H1 (cell line): ENCODE measurements at regions not wholly inside any gene's neighbourhood (a gene's known extent, or its start where the extent isn't known, plus 50 kb on each side); places are given as distances from the start of the nearest gene placed in this dataset.

Experiments
- CTCF ChIA-PET: fragments of 300-600 bp; sonication (Branson Sonifier 250); formaldehyde crosslinking; loops from one replicate; lab custom pipeline; 2021; ENCODE audit not compliant: partially characterized antibody; lab: Charles Lee
- POLR2A ChIA-PET: fragments of 300-600 bp; sonication (Branson Sonifier 250); formaldehyde crosslinking; loops from one replicate; lab custom pipeline; 2021; ENCODE audit warnings: inconsistent platforms; ENCODE audit not compliant: partially characterized antibody; lab: Charles Lee
- DNase-seq, 2 experiments: peaks; one replicate each; pipeline versions ENCODE4 v3.0.0 to v3.0.0-alpha.2; 2010 to 2022; ENCODE audit warnings: low spot score in 2 of 2, low read depth in 1 of 2, mixed read lengths in 1 of 2
- FAIRE-seq: peaks from 2 replicates; lab custom pipeline; 2011; peaks lifted over from hg19 to GRCh38; lab: Jason Lieb, UNC
- H2AFZ ChIP-seq: 2 replicates; pipeline ENCODE4 v1.8.1; 2012; ENCODE audit warnings: low read length, inconsistent platforms
- H2AK5ac ChIP-seq: 2 replicates; pipeline ENCODE4 v1.6.1; 2013; ENCODE audit warnings: low read depth, low read length
- H2BK120ac ChIP-seq: replicated peaks from 2 replicates; pipeline ENCODE3; 2013; ENCODE audit warnings: low read depth, low read length, inconsistent platforms
- H2BK12ac ChIP-seq: 2 replicates; pipeline ENCODE4 v1.6.1; 2013; ENCODE audit warnings: low read depth, low read length
- H2BK15ac ChIP-seq: 2 replicates; pipeline ENCODE4 v1.6.1; 2013; ENCODE audit warnings: low read length
- H2BK20ac ChIP-seq: 2 replicates; pipeline ENCODE4 v1.6.1; 2013; ENCODE audit warnings: low read length
- H2BK5ac ChIP-seq: 2 replicates; pipeline ENCODE4 v1.6.1; 2013; ENCODE audit warnings: low read depth, low read length
- H3K14ac ChIP-seq: 2 replicates; pipeline ENCODE4 v1.6.1; 2013; ENCODE audit warnings: inconsistent platforms; ENCODE audit not compliant: insufficient read length
- H3K18ac ChIP-seq: 2 replicates; pipeline ENCODE4 v1.6.1; 2013; ENCODE audit warnings: low read length; ENCODE audit errors: extremely low read depth
- H3K23ac ChIP-seq: 2 replicates; pipeline ENCODE4 v1.6.1; 2013; ENCODE audit warnings: inconsistent platforms; ENCODE audit not compliant: insufficient read length
- H3K23me2 ChIP-seq: 2 replicates; pipeline ENCODE4 v1.6.1; 2013; ENCODE audit warnings: low read depth, low read length
- H3K27ac ChIP-seq: 2 replicates; pipeline ENCODE4 v1.6.1; 2011; ENCODE audit warnings: low read depth, low read length, inconsistent platforms
- H3K27me3 ChIP-seq, 4 experiments: replicated peaks in 1 of 4; 1 replicate in 1 of 4; 2 replicates in 3 of 4; pipeline versions ENCODE4 v1.6.1 to v1.8.1; 2011 to 2013; ENCODE audit warnings: low read length in 3 of 4, mild to moderate bottlenecking in 3 of 4, inconsistent platforms in 2 of 4, mixed read lengths in 2 of 4, moderate library complexity in 1 of 4; ENCODE audit not compliant: control insufficient read depth in 3 of 4, insufficient read depth in 3 of 4; ENCODE audit errors: extremely low read depth in 1 of 4
- H3K36me3 ChIP-seq, 4 experiments: 2 replicates each; pipeline versions ENCODE4 v1.6.1 to v1.8.1; 2011 to 2013; ENCODE audit warnings: mild to moderate bottlenecking in 4 of 4, low read length in 3 of 4, moderate library complexity in 2 of 4, control low read depth in 1 of 4, inconsistent platforms in 1 of 4; ENCODE audit not compliant: insufficient read depth in 4 of 4, control insufficient read depth in 2 of 4
- H3K4ac ChIP-seq: replicated peaks from 2 replicates; pipeline ENCODE3; 2013; ENCODE audit warnings: low read length, low read depth, mixed read lengths, inconsistent platforms; ENCODE audit not compliant: insufficient read length
- H3K4me1 ChIP-seq, 4 experiments: replicated peaks in 1 of 4; 1 replicate in 1 of 4; 2 replicates in 3 of 4; pipeline versions ENCODE4 v1.6.1 to v1.8.1; 2011 to 2013; ENCODE audit warnings: low read length in 3 of 4, inconsistent platforms in 2 of 4, mixed read lengths in 1 of 4; ENCODE audit not compliant: insufficient read depth in 4 of 4, control insufficient read depth in 3 of 4
- H3K4me2 ChIP-seq, 2 experiments: 2 replicates each; pipeline versions ENCODE4 v1.6.1 to v1.8.1; 2011 to 2013; ENCODE audit warnings: low read depth in 2 of 2, low read length in 2 of 2, control low read depth in 1 of 2, inconsistent platforms in 1 of 2, mild to moderate bottlenecking in 1 of 2; ENCODE audit not compliant: insufficient read depth in 1 of 2
- H3K4me3 ChIP-seq, 4 experiments: fragments of 200-600, 300-600 bp in 1 of 4; sonication (generic), shearing (Covaris generic), sonication (Bioruptor Twin) in 1 of 4; 2 replicates each; pipeline versions ENCODE4 v1.5.1 to v1.8.1; 2011 to 2016; ENCODE audit warnings: low read length in 4 of 4, low read depth in 3 of 4, control low read depth in 2 of 4, inconsistent platforms in 2 of 4, mild to moderate bottlenecking in 2 of 4, mixed read lengths in 1 of 4, moderate library complexity in 1 of 4; ENCODE audit not compliant: insufficient read depth in 2 of 4; ENCODE audit errors: extremely low read depth in 1 of 4
- H3K56ac ChIP-seq: replicated peaks from 2 replicates; pipeline ENCODE3; 2013; ENCODE audit warnings: low read depth, mild to moderate bottlenecking, mixed read lengths, low read length, inconsistent platforms; ENCODE audit not compliant: insufficient read length
- H3K79me1 ChIP-seq: 2 replicates; pipeline ENCODE4 v1.6.1; 2013; ENCODE audit warnings: low read depth, low read length, control low read depth
- H3K79me2 ChIP-seq, 2 experiments: 2 replicates each; pipeline versions ENCODE4 v1.6.1 to v1.8.1; 2012 to 2013; ENCODE audit warnings: low read length in 2 of 2, mild to moderate bottlenecking in 2 of 2, inconsistent platforms in 1 of 2; ENCODE audit not compliant: insufficient read depth in 2 of 2, control insufficient read depth in 1 of 2
- H3K9ac ChIP-seq, 4 experiments: replicated peaks in 1 of 4; 1 replicate in 1 of 4; 2 replicates in 3 of 4; pipeline versions ENCODE4 v1.6.1 to v1.8.1; 2011 to 2013; ENCODE audit warnings: low read depth in 3 of 4, low read length in 3 of 4, control low read depth in 2 of 4, mild to moderate bottlenecking in 2 of 4, moderate library complexity in 2 of 4, inconsistent platforms in 1 of 4; ENCODE audit errors: extremely low read depth in 1 of 4
- H3K9me3 ChIP-seq, 2 experiments: 2 replicates each; pipeline versions ENCODE4 v1.6.1 to v1.8.1; 2012 to 2013; ENCODE audit warnings: mild to moderate bottlenecking in 2 of 2, moderate library complexity in 2 of 2, control low read depth in 1 of 2, inconsistent platforms in 1 of 2, low read depth in 1 of 2, low read length in 1 of 2, mixed read lengths in 1 of 2; ENCODE audit not compliant: insufficient read depth in 2 of 2
- H4K20me1 ChIP-seq, 2 experiments: replicated peaks in 1 of 2; 2 replicates each; pipeline versions ENCODE3 to v1.8.1; 2011 to 2013; ENCODE audit warnings: inconsistent platforms in 2 of 2, low read length in 2 of 2, mild to moderate bottlenecking in 1 of 2; ENCODE audit not compliant: insufficient read depth in 2 of 2, control insufficient read depth in 1 of 2
- H4K5ac ChIP-seq: 2 replicates; pipeline ENCODE4 v1.6.1; 2013; ENCODE audit warnings: low read length, low read depth, mixed read lengths, inconsistent platforms; ENCODE audit not compliant: insufficient read length
- H4K8ac ChIP-seq: 2 replicates; pipeline ENCODE4 v1.8.0; 2013; ENCODE audit warnings: mild to moderate bottlenecking, moderate library complexity, low read length, inconsistent platforms; ENCODE audit not compliant: insufficient read depth; ENCODE audit errors: extremely low read depth
- H4K91ac ChIP-seq: replicated peaks from 2 replicates; pipeline ENCODE3; 2013; ENCODE audit warnings: low read length, mixed read lengths, inconsistent platforms; ENCODE audit not compliant: insufficient read length
- CEBPB ChIP-seq: IDR thresholded peaks from 2 replicates; pipeline ENCODE4 v1.6.1; 2012; ENCODE audit warnings: low read depth, low read length
- CHD2 ChIP-seq: IDR thresholded peaks from 2 replicates; pipeline ENCODE4 v1.6.1; 2012; ENCODE audit warnings: low read length, improper control_type of control experiment
- CTBP2 ChIP-seq: IDR thresholded peaks from 2 replicates; pipeline ENCODE4 v1.7.0; 2011; ENCODE audit warnings: borderline replicate concordance, mild to moderate bottlenecking, moderate library complexity, mixed read lengths, low read length; ENCODE audit not compliant: insufficient read depth, insufficient read length
- CTCF ChIP-seq, 3 experiments: IDR thresholded peaks; 1 replicate in 2 of 3; 2 replicates in 1 of 3; pipeline versions ENCODE4 v1.5.1 to v1.6.1; 2011; ENCODE audit warnings: low read length in 3 of 3, mild to moderate bottlenecking in 3 of 3, inconsistent platforms in 2 of 3, low read depth in 1 of 3, moderate library complexity in 1 of 3; ENCODE audit not compliant: insufficient read depth in 1 of 3; ENCODE audit errors: control extremely low read depth in 1 of 3
- GTF2F1 ChIP-seq: IDR thresholded peaks from 2 replicates; pipeline ENCODE4 v1.6.1; 2012; ENCODE audit warnings: low read depth, low read length, improper control_type of control experiment, borderline replicate concordance
- HDAC6 ChIP-seq: IDR thresholded peaks from one replicate; pipeline ENCODE4 v1.7.1; 2012; ENCODE audit warnings: low read depth, mild to moderate bottlenecking, inconsistent platforms, low read length, moderate library complexity
- KDM5A ChIP-seq: fragments of 200-600 bp; IDR thresholded peaks from 2 replicates; pipeline ENCODE4 v1.7.1; 2012; ENCODE audit warnings: mild to moderate bottlenecking, low read length, inconsistent platforms, mixed read lengths
- MAX ChIP-seq: IDR thresholded peaks from 2 replicates; pipeline ENCODE4 v1.6.1; 2012; ENCODE audit warnings: inconsistent platforms
- SP2 ChIP-seq: IDR thresholded peaks from 2 replicates; pipeline ENCODE4 v1.6.1; 2012; ENCODE audit warnings: mild to moderate bottlenecking, low read length, inconsistent platforms
- SRF ChIP-seq: IDR thresholded peaks from 2 replicates; pipeline ENCODE4 v1.6.1; 2011; ENCODE audit warnings: mild to moderate bottlenecking, low read depth, low read length, moderate library complexity
- TAF1 ChIP-seq: IDR thresholded peaks from 2 replicates; pipeline ENCODE4 v1.6.1; 2011; ENCODE audit warnings: mild to moderate bottlenecking, low read depth, low read length
- TEAD4 ChIP-seq: IDR thresholded peaks from 2 replicates; pipeline ENCODE4 v1.6.1; 2012; ENCODE audit warnings: low read depth, low read length, inconsistent platforms, mixed read lengths
- WGBS, 2 experiments: shearing (Covaris generic) in 1 of 2; methylation state at CpG; one replicate each; pipeline versions ENCODE4 v1.1.6 to v1.1.7; 2013 to 2015; ENCODE audit warnings: low lambda C conversion rate in 2 of 2, mixed read lengths in 2 of 2, inconsistent platforms in 1 of 2, low coverage in 1 of 2, missing lambda C conversion rate in 1 of 2; ENCODE audit not compliant: insufficient replicate concordance in 2 of 2, insufficient coverage in 1 of 2, insufficient read length in 1 of 2; ENCODE audit errors: extremely low coverage in 1 of 2, missing lambda C conversion rate in 1 of 2; 5-methylcytosine and 5-hydroxymethylcytosine counted together

GRCh38 chr10:131448171-131448570, 136.7 kb upstream of the TCERG1L start:
- no peak overlapping the region for H3K4ac ChIP-seq
- H2AFZ ChIP-seq: no peak overlapping the region
- no peak overlapping the region for H4K91ac ChIP-seq
- no peak overlapping the region for H2BK120ac ChIP-seq
- ChIA-PET CTCF (interaction anchor here (0.8 to 1.1 kb wide), 2 partner anchors 9 to 51 kb away, joined by 4 read pairs; no protein-coding TSS in a partner anchor), POLR2A (no interaction called here)
- no peaks in the 10 kb centered on the region for H3K36me3 ChIP-seq
- H3K4me3 ChIP-seq: no peak overlapping the region
- WGBS, 2 experiments: 82% methylated on average over 11 of the region's 13 CpGs; no CpG with 5 or more reads in 1 of the 2 experiments
- H3K79me1 ChIP-seq: no peaks in the 10 kb centered on the region
- no peak overlapping the region for H4K5ac ChIP-seq
- H4K20me1 ChIP-seq: no peaks in the 10 kb centered on the region
- H3K79me2 ChIP-seq: no peaks in the 10 kb centered on the region
- FAIRE-seq: no peak
- no peaks in the 10 kb centered on the region for H3K23me2 ChIP-seq
- H3K9me3 ChIP-seq: no peaks in the 10 kb centered on the region
- no peak overlapping the region for H3K23ac ChIP-seq
- no peak overlapping the region for H2AK5ac ChIP-seq
- no peak overlapping the region for H3K18ac ChIP-seq
- H3K9ac ChIP-seq: no peak overlapping the region
- no peak overlapping the region for H3K56ac ChIP-seq
- H2BK5ac ChIP-seq: no peak overlapping the region
- H3K4me2 ChIP-seq: no peak overlapping the region
- H4K8ac ChIP-seq: no peak overlapping the region
- peaks cover 0 to 8% (median 4%) of the 10 kb centered on the region in 4 experiments; a peak in 4 of 7 replicates for H3K4me1 ChIP-seq
- peaks cover 0 to 7% (median 0%) of the 10 kb centered on the region in 4 experiments; a peak in 2 of 7 replicates for H3K27me3 ChIP-seq
- H2BK20ac ChIP-seq: no peak overlapping the region
- no peak overlapping the region for H2BK15ac ChIP-seq
- H3K14ac ChIP-seq: no peak overlapping the region
- DNase-seq: peak in 1 of 2 experiments; percentile 27
- H3K27ac ChIP-seq: no peak overlapping the region
- no peak overlapping the region for H2BK12ac ChIP-seq
- TF ChIP-seq KDM5A: no peak
- TF ChIP-seq CTCF (IDR thresholded peaks at IDR 0.05; ENCODE audit: control extremely low read depth in 1 of 3, insufficient read depth in 1 of 3, low read depth in 1 of 3, low read length in 3 of 3): no peak
- TF ChIP-seq GTF2F1: no peak
- no peak for TF ChIP-seq TAF1
- no peak for TF ChIP-seq TEAD4
- no peak for TF ChIP-seq SP2
- no peak for TF ChIP-seq CEBPB
- no peak for TF ChIP-seq SRF
- TF ChIP-seq HDAC6: no peak
- no peak for TF ChIP-seq CTBP2
- TF ChIP-seq CHD2: no peak
- no peak for TF ChIP-seq MAX
